NCI-H82 treated with DMSO at 0.1 percent for 48 hours (cell line): ENCODE measurements at regions not wholly inside any gene's neighbourhood (a gene's known extent, or its start where the extent isn't known, plus 50 kb on each side); places are given as distances from the start of the nearest gene placed in this dataset.
"Not testable (repeated sequence)": the region's sequence is repeated elsewhere in the genome, so short reads cannot be mapped to it uniquely, and the experiment has no call there.

Source experiments
- DNase-seq: peaks from one replicate; lab custom pipeline; 2025; ENCODE audit not compliant: unreplicated experiment; lab: John Stamatoyannopoulos, UW

DNA sequence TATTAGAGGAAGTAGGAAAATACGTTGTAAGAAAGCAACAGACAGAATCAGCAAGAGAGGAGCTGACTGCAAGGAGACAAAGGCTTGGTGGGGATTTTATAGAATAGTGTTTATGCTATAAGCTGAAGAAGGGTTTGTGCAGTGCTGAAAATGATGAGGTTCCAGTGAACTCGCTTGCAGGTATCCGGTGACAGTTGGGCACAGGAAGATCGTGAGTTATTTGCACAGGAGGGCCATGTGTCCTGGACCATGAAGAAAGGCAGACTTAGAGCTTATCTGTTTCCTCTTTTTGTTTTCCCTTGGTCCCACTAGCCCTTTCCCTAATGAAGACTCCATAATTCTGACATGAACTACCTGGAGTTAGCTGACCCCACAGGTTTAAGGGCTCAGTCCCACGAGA is 61.4 kb downstream of the NXNL2 start:
- DNase-seq, result no peak

DNA sequence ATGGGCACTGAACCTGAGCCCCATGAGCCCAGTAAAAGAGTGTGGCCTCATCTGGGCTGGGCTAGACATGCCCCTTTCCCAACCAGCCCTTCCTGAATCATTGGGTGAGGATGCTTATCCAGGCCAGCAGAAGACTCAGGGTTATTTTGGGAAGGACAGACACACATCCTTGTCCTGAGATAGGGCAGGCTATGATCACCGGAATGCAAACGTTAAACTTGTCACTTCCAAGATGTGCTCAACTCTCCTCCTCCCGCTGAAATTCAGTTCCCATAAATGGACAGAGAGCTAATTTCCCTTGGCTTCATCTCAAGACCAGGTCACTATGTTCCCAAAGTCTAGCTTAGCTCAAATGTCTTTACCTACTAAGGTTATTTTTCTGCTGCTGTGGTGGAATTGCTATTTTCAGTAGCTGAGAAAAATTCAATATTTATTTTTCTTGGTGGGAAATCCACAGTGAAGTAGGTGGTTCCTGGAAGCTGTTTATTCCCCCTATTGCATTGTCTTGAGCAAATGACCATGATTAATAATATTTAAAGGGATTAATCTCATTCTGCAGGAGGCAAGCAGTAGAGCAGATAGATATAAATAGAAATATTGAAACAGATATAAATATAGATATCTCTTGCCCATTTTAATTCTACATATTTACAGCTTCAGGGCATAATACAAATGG is 70.0 kb downstream of the NXNL2 start:
- DNase-seq, result no peak

DNA sequence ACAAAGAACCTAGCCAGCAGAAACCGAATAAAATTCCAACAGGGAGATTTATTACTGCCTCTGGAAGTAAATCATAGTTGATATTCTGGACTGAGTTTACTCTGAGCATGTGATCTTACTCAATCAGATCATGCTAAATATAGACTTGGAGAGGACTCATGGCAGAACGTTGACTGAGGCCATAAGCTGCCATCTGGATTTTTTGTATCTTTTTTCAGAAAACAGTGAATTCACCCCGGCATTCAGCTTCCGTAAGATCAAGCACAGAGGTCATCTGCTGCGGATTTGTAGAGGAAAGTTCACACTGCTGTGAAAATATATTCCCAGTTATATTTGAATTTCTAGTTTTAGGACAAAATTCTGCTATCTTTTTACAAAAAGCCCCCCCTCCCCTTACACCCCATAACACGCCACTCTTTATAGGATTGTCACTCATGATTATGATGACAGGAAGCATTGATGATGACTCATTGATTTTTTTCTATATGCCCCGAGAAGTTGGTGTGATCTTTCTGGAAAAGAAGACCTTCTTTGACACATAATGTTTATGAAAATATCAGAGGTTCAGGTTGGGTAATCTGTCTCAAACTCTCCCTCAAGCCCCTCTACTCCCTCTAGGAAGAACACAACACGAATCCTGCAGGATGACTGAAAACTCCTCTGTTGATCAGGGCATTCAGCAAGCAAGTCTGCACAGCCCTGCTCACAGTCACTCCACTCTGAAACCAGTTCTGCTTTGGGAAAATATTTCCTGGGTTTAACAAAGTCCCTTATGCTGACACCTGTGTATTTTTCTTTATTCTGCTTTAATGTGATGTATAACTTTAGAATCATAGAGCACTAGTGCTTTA is 70.8 kb downstream of the NXNL2 start:
- DNase-seq, result no peak

DNA sequence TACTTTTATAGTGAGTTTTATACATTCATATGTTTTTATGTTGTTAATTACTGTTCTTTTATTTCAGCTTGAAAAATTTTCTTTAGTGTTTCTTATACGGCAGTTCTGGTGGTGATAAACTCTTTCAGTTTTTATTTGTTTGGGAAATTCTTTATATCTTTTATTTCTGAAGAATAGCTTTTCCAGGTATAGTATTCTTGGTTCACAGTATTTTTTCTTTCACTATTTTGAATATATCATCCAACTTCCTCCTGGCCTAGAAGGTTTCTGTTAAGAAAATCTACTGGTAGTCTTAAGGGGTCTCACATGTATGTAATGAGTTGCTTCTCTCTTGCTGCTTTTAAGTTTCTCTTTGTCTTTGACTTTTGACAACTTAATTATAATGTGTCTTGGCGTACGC is 79.4 kb downstream of the NXNL2 start:
- DNase-seq, result no peak

DNA sequence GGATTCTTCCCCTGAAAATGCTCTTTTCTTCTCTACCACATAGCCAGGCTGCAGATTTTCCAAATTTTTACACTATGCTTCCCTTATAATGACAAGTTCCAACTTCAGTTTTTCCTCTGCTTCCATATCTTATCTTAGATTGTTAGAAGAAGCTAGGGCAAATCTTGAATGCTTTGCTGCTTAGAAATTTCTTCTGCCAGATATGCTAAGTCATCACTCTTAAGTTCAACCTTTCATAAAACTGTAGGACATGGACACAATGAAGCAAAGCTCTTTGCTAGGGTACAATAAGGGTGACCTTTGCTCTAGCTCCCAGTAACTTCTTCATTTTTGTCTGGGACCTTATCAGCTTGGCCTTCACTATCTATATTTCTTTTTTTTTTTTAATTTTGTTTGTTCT is 88.7 kb downstream of the NXNL2 start:
- no peak for DNase-seq

DNA sequence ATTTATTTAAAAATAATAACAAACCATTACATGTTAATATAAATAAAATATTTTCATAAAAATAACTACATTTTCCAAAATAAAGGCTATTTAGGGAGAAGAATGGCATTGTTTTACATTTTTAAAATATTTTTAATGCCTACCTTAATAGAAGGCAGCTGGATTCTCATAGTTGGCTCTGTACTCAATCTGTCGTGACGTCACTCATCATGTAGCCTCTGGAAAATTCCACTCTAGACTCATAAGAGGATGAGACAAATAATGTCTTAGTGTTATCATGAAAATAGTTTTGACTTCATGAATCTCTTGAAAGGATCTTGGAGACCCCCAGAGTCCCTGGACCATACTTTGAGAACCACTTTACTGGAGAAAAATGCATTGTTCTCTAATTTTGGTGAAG is 93.1 kb downstream of the NXNL2 start:
- no peak for DNase-seq

DNA sequence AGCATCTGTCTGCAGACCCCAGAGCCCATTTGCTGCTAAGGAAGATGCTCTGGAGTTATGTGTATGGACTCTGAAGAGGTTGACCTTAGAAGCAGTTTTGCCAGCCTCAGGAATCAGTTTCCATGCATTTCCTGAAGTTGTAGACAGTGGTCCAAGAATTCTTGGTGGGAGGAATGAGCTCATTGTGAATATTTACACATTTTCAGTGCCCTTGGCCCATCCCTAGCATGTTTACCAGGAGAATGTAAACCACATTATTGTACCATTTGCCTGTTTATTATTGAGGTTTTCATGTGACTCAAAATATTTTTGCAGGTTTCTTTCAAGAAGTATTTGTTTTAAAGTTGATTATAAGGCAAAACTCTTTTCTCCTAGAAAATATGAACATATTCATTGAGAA is 93.8 kb downstream of the NXNL2 start:
- DNase-seq, result no peak

DNA sequence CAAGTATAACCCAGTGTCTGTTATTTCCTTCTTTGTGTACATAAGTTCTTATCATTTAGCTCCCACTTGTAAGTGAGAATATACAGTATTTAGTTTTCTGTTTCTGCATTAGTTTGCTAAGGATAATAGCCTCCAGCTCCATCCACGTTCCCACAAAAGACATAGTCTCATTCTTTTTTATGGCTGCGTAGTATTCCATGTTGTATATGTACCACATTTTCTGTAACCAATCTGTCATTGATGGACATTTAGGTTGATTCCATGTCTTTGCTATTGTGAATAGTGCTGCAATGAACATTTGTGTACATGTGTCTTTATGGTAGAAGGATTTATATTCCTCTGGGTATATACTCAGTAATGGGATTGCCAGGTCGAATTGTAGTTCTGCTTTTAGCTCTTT is 95.6 kb downstream of the NXNL2 start:
- DNase-seq, result not testable (repeated sequence)

DNA sequence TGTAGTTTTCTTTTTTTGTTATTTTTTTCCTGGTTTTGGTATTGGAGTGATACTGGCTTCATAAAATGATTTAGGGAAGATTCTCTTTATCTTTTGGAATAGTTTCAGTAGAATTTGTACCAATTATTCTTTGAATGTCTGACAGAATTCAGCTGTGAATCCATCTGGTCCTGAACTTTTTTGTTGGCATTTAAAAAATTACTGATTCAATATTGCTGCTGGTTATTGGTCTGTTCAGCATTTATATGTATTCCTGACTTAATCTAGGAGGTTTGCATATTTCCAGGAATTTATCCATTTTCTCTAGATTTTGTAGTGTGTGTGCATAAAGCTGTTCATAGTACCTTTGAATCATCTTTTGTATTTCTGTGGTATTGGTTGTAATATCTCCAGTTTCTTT is 100.2 kb downstream of the NXNL2 start:
- DNase-seq, result no peak

DNA sequence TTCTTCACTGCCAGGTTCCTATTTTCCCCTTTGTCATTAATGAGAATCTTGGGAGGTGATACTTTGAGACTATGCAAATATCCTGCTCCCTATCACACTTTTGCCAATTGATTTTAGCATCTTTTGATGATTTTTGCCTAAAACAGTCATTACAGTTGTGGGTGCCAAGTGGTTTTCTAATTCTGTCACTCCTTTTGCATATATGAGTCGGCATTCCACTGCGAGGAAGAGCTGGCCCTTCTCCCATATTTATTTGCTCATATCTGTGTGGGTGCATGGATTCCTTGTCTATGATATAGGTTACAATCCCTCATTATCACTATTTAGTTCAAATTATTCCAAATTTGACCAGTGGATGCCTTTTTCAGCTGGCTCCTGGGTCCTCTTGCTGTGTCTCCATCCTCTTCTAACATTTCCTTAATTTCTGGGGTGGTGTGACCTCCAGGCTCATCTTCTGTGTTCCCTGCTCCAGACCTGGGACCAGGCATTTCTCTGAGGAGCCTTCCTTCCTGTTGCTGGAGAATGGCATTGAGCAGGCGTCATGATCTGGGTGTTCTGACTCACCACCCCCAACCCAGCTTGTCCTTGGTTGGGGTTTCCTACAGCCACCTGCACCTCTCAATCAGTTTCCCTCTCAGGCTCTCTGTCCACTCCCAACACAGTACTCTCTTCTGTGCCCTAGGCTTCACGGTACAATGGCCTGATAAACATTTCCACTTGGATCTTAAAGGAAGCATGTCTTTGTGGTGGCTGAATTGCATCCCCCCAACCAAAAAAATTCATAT is 106.7 kb downstream of the NXNL2 start:
- DNase-seq, result no peak

DNA sequence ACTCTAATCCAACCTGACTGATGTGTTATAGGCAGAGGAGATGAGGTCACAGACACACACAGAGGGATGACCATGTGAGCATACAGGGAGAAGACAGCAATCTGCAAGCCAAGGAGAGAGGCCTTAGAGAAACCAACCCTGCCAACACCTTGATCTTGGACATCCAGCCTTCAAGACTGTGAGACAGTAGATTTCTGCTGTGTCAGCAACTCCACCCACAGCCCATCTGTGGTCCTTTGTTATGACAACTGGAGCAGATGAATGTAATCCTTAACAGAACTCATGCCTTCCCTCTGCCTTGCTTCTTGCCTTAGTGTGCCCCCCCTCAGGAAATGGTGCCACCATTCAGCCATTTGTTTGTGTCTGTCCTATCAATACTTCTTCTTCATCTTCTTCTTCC is 107.4 kb downstream of the NXNL2 start:
- no peak for DNase-seq

DNA sequence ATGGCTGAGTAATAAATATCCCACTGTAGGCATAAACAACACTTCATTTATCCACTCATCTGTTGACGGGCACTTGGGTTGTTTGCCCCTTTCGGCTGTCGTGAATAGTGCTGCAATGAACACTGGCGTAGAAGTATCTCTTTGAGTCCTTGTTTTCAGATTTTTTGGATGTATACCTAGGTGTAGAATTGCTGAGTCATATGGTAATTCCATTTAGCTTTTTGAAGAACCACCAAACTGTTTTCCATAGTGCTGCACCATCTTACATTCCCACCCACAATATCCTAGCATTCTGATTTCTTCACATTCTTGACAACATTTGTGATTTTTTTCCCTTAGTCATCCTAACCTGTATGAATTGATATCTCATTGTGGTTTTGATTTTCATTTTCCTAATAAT is 109.0 kb downstream of the NXNL2 start:
- no peak for DNase-seq

DNA sequence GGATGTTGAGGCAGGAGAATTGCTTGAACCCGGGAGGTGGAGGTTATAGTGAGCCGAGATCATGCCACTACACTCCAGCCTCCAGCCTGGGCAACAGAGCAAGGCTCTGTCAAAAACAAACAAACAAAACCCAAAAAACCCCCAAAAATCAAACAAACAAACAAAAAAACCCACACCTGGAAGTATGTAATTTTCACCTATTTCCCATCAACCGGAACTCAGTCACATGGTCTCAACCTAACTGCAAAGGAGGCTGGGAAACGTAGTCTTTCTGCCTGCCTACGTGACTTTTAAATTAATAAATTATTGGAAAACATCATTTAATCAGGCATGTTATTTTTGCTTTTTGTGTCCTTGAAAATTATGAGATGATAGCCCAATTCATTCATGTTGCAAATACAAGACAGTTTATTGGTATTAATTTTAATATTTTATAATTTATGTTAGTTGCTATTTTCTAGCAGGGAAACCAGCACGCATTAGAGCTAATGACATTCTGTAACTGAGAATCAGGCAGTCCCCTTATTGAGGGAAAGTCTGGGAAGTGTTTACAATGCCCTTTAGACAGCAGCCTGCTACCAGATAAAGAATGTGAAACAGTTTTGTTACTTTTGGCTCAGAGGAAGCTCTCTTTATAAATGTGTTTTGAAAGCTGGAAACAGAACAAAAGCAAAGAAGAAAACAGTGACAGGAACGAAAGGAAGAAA is 110.3 kb downstream of the NXNL2 start:
- DNase-seq, result no peak

DNA sequence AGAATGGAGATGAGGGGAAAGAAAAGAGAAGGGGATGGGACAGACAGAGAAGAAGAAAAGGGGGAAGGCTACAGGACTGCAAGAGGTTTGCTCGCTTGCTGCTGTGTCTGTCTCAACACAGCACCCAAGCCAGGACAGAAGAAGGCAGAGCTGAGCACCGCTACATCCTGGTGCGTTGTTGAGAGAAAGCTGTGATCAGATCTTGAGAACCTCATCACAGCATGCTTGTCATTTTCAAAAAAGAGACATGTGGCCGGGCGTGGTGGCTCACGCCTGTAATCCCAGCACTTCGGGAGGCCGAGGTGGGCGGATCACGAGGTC is 110.9 kb downstream of the NXNL2 start:
- no peak for DNase-seq

DNA sequence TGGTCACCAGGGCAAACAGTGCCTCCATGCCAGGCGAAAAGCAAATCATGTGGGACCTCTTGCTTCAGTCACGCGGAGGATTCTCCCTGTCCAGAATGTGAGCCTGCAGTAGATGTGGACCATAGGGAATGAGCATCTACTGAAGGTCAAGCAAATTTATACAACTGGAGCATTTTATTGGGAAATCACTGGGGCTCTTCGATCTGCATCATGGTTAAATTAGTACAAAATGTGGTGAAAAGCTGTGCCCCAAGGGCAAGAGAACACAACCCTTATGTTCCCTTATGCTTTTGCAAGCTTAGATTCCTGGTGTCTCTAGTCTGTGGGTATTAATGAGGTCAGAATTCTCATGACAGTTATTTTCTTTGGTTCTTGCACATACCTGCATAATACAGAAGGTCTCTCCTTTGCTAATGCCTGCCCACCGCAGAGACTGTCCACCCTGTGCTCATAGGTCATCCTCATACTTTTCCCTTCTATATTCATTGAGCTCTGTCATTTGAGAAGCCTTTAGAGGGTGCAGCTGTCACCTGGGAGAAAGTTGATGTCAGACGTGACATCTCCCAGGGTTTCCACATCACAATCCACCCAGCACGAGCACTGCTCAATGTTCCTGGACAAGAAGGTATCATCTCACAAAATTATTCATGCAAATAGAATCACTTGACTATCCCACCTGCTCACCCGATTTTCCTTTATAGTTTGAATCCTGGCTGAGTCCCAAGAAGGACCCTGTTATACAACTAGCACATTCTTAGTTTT is 111.7 kb downstream of the NXNL2 start:
- DNase-seq, result no peak

DNA sequence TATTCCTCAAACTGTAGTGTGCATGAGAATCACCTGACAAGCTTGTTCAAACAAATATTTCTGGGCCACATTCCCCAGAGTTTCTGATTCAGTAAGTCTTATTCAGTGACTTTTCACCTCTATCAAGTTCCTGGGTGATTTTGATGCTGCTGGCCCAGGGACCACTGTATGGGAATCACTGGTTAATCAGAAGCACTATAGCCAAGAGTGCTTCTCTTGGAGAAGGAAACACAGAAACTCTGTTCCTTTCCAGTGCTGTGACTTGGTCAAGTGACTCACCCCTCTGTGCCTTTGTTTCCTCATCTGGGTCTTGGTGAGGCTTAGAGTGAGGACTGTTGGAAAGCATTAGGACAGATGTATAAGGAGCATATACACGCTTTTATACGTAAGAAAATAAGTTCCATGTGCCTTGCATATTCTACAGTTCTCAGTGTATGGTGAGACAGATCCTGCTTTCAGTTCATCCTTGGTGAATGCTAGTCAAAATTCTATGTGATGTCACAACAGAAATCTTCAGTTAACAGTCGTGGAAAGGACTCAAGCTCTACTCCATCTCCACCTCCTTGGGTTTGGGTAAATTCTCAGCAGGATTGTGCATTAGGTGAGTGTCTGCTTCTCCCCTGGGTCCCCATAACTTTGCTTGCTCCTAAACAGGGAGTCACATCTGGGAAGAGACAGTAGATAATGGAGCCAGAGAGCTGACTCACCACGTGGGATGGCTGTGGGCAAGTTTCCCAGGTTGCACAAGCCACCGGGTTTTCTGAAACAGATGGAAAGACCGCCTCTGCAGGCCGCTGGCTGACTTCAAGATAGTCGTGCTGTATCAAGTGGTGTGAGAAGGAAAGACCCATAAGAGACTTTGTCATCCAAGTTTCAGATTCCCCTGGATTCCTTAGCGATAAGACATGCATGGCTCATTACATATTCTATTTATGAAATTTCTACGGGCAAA is 117.0 kb downstream of the NXNL2 start:
- DNase-seq, result no peak

DNA sequence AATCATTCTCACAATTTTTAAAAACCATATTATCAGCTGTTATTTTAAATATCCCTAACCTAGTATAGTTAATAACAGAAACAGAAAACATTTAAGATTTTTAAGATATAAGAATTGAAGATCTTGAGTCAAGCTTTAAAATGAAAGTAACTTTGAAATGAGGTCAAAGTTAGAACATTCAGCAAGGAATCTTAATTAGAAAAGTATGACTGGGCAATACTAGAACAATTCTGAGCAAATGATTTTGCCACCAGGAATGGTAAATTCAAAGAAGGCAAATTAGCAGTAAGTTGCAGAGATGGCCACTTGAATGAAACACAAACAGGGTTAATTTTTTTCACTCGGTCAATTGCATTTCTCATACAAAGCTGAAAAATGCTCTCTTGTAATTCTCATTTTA is 117.9 kb downstream of the NXNL2 start:
- no peak for DNase-seq

DNA sequence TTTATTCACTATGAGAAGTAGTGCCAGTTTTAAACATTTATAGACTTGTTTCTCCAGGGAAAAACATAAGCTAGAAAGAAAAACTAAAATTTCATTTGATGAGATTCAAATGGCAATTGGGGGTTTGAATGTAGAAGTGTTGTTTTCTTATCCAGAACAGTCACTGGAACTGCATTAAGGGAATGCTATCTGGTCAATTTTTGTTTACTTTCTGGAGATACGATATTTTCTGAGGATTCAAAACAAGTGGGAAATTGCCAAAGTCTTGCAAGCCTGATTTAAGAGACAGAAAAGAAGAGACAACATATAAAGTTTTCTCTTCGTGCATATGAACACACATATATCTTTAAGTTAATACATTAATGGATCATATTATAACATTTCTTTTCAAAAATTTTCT is 118.4 kb downstream of the NXNL2 start:
- DNase-seq, result no peak

DNA sequence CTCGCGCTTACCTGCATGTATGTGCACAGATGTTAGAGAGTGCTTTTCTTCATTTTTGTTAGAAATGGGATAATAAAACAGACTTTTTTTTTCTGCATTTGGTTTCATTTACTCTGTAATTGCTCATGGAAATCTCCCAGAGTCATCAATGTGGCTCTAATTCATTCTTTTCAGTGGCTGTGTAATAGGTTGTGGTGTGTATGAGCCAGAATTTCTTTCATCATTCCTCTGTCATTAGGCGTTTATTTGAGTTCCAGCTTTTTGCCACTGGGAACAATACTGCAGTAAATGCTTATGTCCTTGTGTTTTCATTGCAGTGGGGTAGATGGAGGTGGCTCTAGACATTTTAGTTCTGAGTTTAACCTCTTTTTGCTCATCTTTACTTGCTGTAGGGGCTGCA is 118.9 kb downstream of the NXNL2 start:
- no peak for DNase-seq

DNA sequence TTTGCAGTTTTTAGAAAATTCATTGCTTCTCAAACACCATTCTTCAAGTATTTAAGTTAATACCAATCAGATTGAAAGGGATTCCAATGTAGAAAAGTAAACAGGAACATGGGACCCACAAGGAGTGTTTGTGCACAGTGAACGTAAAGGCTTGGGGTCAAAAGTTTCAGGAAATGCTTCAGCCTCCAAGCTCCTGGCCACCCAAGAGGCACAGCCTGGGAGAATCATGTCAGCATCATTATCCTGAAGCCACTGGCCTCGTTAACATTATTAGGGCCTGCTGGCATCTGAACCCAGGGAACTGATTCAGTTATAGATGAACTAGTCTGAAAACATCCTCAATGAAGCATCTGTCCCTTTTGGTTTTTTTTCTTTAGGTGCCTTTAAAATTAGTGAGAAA is 122.9 kb downstream of the NXNL2 start:
- DNase-seq, result no peak
